HG03442 (cell line): ENCODE measurements at regions not wholly inside any gene's neighbourhood (a gene's known extent, or its start where the extent isn't known, plus 50 kb on each side); places are given as distances from the start of the nearest gene placed in this dataset.
A peak's percentile ranks its signal among the peaks of the same experiment; 100 is the strongest.

Experiments used
- ATAC-seq: cut with Tn5 transposase; IDR thresholded peaks from one replicate; pipeline ENCODE4 v1.9.1; 2021; ENCODE audit warnings: mild to moderate bottlenecking, moderate library complexity; ENCODE audit not compliant: unreplicated experiment

DNA sequence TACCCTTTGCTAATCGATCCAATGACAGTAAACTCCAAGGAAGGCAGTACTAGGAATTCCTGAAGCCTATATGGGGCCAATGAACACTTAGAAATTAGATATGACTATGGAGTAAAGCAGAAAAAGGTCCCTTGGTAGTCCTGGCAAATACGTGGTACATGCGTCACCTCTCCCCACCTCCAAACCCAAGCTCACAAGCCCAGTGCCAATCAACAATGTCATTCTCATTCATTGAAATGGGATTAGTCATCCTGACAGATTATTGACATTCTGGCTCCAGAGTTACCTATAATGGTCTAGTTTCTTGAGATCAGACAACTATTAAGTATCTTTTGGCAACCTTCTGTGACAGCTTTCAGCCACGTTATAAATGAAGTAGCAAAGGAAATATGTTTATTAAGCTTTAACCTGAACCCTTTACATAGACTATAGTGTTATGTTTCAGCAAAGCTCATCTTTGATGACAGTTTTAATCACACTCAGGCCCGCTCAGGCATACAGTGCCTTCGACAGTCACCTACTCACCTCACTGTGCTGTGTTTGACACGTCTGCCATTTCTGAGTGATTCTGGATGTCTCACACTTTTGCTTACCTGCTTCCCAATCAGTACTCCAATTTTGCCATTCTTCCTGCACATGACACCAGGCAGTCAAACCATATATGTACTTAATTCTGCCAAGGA lies 69.6 kb upstream of the ADO start:
- ATAC-seq = no peak

DNA sequence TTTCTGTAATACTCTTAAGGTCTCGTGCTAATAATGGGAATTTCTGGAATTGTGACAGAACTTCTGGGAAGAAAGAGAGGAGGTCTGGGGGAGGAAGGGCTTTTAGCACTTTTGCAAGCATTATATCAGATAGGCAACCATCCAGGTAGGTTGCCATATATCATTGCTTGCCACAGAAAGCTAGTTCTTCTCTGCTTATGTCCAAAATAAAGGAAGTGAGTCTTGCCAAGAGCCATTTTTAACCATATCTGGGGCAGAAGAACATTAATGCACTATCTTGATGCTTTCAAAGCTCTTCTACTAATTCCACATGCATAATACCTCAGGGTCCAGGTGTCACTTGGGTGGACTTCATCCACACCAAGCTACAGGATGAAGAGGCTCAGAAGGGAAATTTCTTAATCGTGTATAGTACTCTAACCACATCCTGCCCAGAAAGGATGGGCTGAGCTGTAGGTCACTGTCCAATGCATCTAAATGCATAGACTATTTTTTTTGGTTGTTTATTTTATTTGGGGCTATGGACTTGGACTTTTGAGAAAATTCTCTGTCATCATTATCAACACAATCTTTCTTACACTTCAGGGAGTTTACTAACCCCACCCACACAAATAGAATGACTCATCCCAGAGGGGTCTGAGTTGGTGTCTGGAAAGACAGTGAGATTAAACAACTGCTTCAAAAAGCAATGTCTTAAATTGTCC lies 68.9 kb upstream of the ADO start:
- ATAC-seq = peak; percentile 39

DNA sequence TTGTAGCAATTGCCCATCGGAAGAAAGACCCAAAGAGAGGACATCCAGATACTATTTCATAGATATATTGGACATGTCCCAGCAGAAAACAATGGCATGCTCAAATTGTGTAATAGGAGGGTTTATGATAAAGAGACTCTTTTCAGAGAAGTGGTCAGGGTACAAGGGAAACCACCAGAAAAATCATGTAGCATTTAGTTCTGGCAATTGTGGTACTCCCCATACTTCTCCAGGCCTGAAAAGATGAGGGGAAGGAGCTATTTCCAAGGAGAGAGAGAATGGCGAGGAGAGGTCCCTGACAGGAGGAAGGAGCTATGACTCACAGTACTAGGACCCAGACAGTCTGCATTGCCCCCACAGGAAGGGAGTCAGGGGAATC lies 68.4 kb upstream of the ADO start:
- no peak for ATAC-seq

DNA sequence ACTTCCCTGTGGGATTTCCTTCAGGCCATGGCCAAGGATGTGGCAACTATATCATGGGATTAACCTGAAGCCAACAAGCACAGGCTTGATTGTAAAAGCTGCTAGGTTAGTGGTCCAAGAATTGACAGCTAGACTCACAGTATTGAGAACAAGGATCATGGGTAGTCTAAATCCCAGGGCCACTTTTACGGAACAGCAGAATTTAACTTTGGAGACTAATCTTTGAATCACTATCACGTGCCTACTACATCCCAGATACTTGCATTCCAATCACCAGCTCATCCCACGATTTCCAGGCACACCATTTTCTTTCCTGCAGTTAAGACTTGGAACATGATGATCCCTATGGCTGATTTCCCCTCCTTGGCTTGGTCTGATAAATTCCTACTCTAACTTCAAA lies 65.6 kb upstream of the ADO start:
- ATAC-seq = no peak

DNA sequence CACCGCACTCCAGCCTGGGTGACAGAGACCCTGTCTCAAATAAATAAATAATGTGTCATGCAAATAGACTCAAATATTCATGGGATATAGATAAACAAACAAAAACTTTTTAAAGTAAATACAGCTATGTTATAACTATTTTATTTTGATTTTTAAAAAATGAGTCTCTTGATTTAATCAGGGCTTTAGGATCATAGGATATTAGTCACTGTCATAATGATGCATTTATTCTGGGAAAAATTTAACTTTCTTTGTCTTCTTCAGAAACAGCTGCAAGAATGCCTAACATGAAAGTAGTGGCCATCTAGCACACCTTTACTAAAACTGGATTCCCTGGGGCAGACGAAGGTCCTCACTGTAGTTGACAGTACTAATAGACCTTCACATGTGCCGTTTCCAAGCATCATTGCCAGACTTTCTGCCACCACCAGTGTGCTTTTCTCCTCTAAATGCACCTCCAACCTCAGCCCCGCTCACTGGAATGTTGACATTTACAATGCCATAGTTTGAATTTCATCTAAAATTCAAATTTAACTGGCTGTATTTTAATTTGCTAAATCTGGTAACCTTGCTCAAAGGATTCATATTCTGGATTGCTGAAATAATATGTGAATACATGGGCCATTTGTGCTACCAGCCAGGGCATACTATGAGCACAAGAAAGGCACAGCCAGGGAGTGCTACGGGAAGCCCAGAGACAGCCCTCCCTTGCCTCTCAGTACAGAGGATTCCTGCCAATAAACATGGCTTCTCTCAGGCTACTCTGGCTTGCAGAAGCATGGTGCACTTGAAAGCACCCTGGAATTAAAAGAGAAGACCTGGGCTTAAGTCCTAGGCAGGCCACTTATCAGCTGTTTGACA lies 63.4 kb upstream of the ADO start:
- ATAC-seq = no peak

DNA sequence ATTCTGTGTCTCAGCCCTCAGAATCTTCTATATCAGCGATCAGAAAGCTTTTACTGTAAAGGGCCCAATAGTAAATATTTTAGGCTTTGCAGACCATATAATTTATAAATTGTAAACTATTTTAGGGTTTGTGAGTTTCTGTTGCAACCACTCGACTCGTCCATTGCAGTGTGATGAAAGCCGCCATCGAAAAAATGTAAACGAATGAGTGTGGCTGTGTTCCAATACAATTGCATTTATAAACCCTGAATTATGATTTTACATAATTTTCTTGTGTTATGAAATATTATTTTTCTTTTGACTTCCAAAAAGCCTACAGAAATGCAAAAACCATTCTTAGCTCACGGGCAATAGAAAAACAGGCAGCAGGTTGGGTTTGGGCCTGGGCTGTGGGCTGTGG lies 62.5 kb upstream of the ADO start:
- no peak for ATAC-seq

DNA sequence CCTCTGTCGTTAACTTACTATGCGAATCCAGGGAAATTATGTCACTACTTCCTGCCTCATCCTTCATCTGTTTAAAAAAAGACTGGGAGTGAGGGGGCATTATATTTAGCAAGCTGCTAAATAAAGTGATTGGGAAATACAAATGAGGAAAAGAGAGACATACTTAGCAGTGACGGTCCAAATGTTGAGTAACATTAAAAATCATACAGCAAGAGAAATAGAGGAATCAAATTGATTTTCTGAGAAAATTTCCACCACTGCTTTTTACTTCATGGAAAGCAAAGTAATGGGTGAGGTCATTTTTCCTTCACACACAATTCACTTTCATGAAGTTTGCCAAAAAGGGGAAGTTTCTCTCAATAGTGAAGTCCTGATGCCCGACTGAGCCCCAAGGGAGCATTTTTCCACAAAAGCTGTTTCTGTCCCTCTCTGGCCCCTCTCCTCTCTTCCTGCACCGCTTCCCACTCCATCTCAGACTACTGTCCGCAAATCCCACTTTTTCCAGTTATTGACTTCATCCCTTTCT lies 61.9 kb upstream of the ADO start:
- no peak for ATAC-seq

DNA sequence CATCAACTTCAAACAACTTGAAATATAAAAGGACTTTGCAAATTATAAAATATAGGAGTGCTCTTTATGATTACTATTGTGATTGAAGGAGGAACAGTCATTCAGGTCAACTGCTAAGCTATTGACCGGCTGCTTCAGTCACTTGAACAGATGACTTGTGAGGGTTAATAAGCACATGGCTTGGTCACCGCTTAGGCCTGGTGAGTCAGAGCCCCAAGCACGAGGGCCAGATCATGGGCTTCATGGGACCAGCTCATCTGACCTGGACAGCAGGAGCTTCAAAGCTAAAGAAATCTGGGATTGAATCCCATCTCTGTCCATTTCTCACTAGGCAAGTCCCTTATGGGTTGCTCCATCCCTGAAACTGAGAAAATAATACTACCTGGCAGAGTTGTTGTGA lies 60.4 kb upstream of the ADO start:
- no peak for ATAC-seq

DNA sequence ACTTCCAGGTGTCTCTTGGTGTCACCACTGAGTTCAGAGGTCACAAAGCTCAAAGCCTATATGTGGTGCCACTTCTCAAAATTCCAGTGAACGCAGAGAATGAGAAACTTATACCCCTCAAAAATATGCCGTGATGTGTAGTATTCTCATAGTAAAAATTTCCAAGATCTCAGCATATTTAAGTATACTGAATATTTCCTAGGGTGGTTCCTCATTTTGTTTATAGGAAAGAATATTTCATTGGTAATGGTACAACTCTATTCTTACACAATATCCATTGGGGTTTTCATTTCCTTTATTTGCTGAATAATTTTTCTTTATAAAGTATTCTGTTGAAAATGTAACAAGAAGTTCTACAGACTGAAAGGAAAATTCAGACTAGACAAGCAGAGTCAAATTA lies 58.9 kb upstream of the ADO start:
- ATAC-seq = no peak

DNA sequence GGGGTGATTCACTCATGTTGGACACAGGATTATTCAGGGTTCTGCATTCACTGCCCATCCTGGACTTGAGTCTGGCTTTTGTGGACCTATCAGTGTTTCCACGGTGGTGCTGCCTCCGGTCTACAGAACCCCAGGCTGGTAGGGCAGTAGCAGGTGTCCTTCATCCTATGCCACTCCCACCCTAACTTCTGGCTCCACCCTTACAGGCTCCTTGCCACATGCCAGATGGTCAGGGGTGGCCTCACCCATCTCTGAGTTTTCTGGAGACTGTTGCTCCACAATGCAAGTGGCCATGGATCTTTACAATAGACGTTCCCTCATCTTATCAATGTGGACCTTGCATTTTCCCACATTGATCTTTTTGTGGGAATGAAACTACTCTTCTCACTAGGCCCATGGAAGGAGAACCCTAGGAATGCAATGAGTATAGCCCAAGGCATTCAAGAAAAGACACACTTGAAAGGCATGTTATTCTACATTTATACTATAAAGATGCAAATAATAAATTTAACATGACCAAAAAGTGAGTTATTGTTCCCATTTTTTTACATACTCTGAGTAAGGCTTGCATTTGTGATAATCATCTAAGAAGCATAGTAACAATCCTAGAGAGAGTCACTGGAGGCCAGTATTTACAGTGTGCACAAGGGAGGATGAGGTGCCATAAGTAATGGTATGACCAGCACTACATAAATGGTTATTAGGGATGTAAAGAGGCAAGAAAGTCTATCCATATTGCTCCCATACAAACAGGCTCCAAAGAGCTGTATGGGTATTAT lies 57.4 kb upstream of the ADO start:
- no peak for ATAC-seq

DNA sequence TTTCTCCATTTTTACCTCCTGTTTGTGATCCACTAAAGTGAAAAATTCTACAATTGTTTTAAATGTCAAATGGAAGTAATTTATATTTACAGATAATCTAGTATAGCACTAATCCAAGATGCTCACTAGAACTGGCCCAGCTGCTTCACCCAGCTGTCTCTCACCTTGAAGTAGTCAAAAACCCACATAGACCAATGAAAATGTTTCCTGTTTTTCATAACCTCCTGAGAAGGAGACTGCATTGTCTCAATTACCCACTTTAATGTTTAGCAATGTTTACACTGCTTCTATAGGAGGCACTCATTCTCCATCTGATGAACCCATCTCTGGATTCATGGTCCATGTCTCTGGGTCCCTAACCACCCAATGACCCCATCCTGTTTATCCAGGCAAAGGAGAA lies 56.1 kb upstream of the ADO start:
- ATAC-seq = no peak

DNA sequence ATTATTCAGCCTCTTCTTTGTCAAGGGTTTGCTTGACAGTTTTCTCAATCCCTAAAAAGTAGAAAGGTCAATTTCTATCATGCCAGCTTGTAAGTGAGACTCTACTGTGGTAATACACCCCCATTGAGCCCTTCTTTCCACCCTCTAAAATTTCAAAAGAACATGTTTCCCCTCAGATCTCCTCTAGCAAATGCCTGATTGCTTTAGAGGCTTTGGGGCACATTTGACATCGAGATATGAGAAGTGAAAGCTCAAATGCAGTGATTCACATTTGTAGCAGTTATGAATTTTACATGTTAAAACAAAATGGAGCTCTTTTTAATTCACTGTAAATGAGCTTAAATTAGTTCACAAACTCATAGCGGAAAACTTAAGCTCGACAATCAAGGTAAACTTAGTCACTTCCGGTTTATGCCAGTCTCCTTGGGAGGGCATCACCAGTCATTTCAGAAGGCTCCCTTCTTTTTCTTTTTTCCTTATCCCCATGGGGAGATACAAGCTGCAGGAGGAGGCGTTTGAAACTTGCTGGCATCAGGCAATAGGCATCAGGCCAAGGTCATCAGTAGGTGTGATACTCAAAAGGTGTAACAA lies 55.3 kb upstream of the ADO start:
- ATAC-seq = no peak
